OCI-LY1 (cell line): ENCODE measurements at regions not wholly inside any gene's neighbourhood (a gene's known extent, or its start where the extent isn't known, plus 50 kb on each side); places are given as distances from the start of the nearest gene placed in this dataset.

Experiments used
- CTCF ChIP-seq: fragments of 200-600 bp; sonication (generic), shearing (Covaris generic); IDR thresholded peaks from 2 replicates; pipeline ENCODE4 v1.5.1; 2017; ENCODE audit warnings: mild to moderate bottlenecking, antibody characterized with exemption, low read length, moderate library complexity, mixed read lengths
- EZH2 ChIP-seq: fragments of 200-600 bp; sonication (generic), shearing (Covaris generic); IDR thresholded peaks from 2 replicates; pipeline ENCODE4 v1.8.0; 2017; ENCODE audit warnings: borderline replicate concordance, mixed run types, mild to moderate bottlenecking, antibody characterized with exemption, low read length, moderate library complexity, mixed read lengths

- TF ChIP-seq CTCF (peak; percentile 39; the same call in 1 of the 2 replicates), EZH2 (no peak)
These were observed 145.4 kb upstream of the HUWE1 start for GRCh38 chrX:53831662-53832635.
